HG02642 (cell line): ENCODE measurements at regions not wholly inside any gene's neighbourhood (a gene's known extent, or its start where the extent isn't known, plus 50 kb on each side); places are given as distances from the start of the nearest gene placed in this dataset.
"Not testable (repeated sequence)": the region's sequence is repeated elsewhere in the genome, so short reads cannot be mapped to it uniquely, and the experiment has no call there.

Experiments used
- ATAC-seq: cut with Tn5 transposase; IDR thresholded peaks from one replicate; pipeline ENCODE4 v1.9.1; 2021; ENCODE audit warnings: mild to moderate bottlenecking; ENCODE audit not compliant: unreplicated experiment, poor library complexity

DNA sequence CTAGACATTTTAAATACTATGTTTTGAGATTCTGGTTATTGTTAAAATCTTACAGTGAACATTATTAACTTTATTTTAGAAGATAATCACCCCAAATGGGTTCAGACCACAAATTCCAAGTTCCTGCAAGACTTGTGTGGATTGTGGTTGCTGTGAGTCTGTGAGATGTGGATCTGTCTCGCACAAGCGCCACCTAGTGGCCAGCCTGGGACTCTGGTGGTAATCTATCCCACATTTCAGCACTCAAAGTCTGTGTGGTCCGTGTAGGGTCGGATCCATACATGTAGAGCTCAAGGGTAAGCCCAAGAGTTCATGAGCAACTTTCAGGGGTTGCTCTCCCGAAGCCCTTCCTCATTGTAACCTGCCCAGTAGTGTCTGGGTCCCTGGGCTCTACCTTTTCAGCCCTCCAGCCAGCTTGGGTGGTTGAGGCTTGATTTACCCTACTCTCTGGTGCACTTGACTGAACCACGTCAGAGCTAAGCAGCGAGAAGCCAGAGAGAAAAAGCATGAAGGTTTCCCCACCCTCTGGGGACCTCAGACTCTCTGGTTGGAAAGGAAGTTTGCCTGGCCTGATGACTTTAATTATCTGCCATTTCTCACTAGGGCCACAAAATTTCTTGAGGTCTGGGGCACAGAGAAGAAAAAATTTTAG lies 129.2 kb downstream of the ARHGAP11B start:
- peak; percentile 80 for ATAC-seq

DNA sequence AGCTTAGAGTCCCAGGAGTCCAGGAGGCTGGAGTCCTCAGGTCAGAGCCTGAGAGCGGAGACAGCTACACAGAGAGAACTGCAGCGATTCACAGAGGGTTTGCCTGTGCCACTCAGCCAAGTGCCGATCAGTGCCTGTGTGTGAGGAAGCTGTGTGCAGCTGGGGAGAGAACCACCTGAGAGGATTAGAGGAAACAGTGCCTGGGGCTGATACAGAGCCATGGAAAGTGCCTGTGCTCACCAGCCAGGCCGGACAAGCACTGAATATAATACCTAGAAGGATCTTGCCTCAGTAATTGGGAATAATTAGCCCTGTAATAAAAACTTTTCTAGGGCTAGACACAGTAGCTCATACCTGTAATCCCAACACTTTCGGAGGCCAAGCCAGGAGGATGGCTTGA lies 134.7 kb downstream of the ARHGAP11B start:
- ATAC-seq, result not testable (repeated sequence)

DNA sequence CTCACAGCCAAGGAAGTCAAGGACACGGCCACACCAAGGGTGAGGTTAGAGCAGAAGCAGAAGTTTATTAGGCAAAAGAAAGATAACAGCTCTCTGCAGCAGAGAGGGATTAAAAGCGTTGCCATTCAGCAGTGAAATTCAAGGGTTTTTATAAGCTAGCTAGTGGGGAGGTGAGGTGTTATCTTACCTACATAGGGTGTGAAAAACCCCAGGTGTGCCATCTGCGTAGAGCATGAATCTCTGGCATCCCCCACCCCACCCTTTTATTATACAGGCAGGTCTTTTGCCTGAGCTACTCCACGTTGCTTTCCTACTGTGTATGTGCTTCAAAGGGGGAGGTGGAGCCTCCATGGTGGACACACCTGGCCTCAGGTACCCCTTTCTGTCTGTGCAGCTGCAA lies 135.4 kb downstream of the ARHGAP11B start:
- ATAC-seq, result not testable (repeated sequence)

DNA sequence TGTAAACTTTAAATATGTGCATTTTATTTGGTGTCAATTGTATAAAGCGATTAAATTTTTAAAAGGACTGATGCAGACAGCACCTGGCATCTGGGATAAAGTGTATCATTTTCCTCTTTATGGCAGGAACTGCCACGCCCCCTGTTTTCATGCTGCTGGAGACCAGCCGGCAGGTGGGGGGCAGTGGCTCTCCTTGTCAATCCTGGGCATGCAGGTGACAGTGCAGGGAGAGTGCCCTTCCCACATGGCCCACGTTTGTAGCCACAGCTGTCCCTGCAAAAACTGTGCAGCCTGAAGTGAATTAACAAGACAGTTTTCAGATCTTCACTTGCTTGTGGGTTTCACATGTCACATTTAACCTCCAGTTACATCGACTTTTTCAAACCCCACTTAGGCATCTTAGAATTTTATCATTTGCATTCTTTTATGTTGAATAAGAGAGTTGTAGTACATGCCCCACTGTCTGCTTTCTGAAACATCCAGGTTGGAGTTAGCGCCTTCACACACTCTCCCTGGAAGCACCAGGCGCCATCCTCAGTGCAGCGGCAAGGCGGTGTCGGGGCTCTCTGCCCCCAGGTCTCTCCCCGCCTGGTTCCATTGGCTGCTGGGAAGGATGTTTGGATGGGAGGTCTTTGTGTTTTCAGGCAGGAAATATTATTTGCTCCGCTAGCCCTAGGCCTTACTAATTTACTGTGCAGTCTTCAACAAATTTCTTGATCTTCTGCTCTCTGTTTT lies 134.2 kb upstream of the FAN1 start:
- not testable (repeated sequence) for ATAC-seq

DNA sequence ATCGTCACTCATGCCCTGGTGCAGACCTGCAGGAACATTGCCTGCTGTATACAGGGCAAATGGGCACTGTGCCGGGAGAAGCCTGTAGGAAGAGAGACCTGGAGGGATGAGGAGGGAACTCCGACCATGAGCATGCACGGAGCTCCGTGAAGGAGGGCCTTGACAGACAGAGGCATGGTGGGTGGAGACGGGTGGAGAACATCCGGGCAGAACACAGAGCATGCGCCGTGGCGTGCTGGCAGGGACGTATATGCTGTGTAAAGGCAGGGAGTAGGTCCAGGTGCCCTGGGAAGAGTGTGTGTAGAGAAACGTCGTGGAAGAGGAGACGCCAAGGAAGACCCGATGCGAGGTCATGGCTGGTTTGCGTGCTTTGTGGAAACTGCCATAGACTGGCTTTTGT lies 133.0 kb upstream of the FAN1 start:
- no peak for ATAC-seq

DNA sequence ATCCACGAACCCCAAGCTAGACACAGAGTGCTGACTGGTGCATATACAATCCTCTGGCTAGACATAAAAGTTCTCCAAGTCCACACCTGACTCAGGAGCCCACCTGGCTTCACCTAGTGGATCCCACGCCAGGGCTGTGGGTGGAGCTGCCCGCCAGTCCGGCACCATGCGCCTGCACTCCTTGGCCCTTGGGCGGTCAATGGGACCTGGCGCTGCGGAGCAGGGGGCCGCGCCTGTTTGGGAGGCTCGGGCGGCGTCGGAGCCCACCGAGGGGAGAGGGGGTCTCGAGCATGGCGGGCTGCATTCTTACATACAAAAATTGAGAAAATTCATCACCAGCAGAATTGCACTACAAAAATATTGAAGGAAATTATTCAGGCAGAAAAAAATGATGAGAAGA lies 120.7 kb upstream of the FAN1 start:
- no peak for ATAC-seq

DNA sequence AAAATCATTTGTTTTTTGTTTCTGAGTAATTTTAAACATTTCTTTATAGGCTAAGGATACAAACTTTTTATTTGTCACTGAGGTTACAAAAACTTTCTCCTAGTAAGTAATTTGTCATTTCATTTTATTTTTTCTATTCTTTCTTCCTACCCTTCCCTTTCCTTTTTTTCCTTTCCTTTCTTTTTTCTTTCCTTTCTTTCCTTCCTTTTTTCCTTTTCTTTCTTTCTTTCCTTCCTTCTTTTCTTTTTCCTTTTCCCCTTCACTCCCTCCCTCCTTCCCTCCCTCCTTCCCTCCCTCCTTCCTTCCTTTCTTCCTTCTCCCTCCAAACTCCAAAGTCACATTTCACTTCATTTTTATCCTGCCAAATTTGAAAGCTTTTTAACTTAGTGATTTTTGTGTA lies 115.1 kb upstream of the FAN1 start:
- ATAC-seq, result no peak

DNA sequence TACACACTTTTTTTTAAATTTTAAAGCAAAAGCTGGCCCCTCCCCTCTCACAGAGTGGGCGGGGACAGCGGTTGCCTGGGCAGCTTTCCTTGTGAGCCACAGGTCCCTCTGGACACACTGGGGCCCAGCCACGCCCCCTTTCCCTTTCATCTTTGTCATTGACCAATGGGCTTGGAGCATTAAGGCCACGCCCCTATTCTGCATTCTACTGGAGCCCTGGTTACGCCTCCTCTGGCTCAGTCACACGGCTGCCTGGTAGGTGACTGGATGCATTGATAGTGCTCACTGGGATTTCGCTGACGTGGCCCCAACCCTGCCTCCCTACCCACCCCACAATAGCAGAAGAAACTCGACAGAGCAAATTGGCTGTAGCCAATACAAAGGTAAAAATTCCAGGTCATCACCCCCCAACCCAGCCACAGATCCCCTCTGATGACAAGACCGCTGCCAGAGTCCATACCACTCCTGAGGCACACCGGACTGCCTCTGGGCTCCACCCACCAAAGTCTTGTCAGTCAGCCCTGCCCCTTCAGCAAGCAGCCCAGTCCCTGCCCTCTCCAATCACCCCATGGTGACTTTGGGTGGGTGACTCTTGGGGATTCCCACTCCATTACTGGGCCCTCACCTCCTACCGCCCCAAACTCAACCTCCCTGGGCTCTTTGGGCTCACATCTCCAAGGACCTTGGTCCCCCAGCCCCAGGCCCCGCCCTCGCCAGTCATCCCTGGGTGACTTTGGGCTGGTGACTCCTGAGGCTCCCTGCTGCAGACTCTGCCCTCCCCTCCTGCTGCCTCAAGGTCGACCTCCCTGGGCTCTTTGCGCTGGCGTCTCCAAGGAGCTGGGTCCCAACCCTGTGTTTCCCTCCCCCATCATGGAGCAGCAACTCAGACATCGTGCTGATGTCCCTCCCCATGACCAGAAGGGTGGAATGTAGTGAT lies 112.2 kb upstream of the FAN1 start:
- no peak for ATAC-seq

DNA sequence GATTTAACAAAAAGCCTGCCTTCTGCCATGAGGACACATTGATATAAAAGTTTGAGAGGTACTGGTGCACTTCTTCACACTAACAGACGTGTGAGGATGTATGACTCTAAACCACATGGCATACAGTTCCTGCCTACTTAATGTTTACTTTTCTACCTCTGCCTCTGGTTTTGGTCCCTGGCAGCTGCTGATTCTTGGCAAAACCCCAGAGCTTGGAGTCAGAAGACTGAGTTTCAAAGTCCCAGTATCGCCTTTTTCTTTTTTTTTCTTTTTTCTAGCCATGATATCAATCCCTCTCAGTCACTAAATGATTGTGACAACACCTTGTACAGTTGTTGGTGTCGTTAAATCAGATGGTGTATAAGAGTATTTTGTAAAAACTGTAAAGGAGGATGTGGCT lies 110.9 kb upstream of the FAN1 start:
- ATAC-seq, result not testable (repeated sequence)

DNA sequence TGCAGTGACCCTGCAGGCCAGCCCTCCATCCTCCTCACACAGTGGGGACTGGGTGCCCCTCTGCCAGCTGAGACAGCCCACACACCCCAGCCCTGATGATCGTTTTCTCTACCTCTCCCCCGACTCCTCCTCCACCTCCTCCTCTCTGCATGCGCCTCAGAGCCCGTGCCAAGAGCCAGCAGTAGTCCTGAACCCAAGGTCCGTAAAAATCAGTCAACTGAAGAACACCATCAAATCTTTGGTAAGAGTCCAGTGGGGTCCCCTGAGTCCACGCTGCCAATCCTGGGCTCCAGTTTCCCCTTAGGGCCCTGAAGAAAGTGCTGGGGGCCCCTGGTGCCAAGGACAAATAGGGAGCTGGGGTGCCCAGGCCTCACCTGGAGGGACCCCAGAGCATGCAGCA lies 109.3 kb upstream of the FAN1 start:
- ATAC-seq, result no peak

DNA sequence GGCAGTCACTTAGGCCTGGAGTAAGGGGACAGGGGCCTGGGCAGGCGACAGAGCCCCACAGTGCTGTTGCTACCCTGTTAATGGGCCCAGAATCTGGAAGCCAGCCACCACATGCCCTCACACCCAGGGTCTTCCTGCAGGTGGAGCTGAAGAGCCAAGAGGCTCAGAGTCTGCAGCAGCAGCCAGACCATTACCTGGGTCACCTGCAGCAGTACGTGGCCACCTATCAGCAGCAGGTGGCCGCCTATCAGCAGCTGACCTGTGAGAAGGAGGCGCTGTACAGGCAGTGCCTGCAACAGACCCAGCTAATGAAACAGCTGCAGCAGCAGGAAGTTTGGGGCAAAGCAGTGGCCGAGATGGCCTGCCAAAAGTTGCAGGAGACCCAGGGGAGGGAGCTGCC lies 104.2 kb upstream of the FAN1 start:
- not testable (repeated sequence) for ATAC-seq

DNA sequence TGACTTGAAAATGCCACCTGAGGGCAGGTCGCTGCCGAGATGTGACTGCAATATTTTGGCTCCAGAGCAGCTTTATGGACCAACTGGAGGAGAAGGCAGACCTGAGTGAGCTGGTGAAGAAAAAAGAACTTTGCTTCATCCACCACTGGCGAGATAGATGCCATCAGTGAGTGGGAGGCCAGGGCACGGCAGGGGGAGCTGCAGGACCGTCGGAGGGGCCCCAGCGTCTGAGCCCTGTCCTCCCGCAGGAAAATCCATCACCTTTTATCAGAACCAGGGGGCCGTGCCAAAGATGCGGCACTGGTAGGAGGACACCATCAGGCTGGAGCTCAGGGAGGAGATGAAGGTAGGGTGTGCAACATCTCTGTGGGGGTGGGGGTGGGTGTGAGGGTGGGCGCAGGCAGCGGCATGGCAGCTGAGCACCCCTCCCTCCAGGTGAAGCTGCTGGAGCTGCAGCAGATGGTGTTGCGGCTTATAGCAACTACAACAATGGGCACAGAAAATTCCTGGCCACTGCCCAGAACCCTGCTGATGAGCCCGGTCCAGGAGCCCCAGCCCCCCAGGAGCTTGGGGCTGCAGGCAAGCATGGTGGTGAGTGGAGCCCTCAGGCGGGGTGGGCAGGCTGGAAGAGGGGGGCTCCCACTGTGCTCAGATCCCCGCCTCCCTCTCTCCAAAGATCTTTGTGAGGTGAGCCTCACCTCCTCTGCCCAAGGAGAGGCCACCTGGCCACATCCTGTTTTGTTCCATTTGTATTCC lies 102.4 kb upstream of the FAN1 start:
- not testable (repeated sequence) for ATAC-seq

DNA sequence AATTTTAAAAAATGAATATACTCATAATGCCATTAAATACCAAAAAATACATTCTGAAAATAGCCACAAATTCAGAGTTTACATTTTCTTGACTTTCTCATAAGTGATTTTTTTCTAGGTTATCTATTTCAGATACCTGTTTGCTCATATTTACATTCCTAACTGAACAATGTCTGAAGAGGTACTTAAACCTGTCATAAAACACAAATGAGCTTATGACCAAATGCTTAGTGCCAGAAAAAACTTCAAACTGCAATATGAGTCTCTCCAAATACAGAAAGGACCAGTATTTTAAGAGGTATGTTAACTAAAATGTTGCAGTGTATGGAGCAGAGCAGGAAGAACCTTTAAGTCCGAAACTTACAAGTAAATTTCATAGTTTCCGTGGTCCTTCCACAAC lies 101.7 kb upstream of the FAN1 start:
- ATAC-seq, result not testable (repeated sequence)

DNA sequence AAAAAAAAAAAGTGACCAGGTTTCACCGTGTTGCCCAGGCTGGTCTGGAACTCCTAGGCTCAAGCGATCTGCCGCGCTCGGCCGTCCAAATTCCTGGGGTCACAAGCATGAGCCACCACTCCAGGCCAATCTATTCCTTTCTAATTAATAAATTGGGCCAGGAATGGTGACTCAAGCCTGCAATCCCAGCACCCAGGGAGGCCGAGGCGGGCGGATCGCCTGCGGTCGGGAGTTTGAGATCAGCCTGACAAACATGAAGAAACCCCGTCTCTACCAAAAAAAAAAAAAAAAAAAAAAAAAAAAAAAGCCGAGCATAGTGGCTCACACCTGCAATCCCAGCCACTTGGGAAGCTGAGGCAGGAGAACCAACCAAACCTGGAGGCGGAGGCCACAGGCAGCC lies 100.0 kb upstream of the FAN1 start:
- ATAC-seq, result not testable (repeated sequence)

DNA sequence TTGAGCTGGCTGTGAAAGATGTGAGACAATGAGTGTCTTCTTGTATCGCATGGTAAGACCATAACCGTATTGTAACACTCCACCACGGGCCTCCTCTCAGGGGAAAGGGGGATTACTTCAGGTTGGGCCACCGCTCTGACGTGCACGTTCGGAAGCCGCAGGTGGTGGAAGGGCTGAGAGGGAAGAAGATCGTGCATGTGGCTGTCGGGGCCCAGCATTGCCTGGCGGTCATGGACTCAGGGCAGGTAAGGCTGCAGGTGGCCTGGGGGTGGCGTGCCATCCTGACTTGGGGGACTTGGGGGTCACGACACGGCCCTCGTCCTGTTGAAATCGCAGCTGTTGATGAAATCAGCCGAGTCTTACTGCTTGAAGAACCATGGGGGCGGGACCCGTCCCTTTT lies 87.3 kb upstream of the FAN1 start:
- ATAC-seq, result no peak

DNA sequence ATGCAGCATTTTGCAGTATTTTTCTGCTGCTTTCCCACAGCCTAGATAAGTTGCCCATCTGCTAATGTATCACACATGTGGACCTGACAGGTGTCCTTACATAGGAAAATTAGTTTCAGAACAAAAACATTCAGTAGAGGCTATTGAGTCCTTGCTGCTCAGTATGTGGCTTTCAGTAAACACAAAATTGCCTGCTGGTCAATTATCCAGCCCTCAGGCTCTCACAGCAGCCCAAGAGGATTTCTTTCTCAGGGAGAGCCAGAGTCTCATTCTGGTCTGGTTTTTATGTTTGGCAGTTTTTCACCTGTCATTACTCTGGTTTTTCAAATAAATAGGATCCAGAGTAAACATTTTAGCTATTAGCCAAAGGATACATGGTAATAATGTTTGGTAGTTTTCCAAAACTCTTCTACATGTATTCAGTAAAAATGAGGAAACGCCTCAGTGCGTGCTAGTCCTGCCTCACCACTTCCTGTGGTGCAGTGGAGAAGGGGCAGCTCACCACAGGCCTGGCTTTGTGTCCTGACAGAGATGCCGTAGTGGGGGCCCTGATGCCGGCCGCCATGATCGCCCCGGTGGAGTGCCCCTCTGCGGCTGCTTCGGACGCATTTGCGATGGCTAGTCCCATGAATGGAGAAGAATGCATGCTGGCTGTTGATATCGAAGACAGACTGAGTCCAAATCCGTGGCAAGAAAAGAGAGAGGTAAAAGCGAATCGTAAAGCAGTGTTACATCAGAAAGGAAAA lies 80.5 kb upstream of the FAN1 start:
- ATAC-seq, result peak; percentile 98

DNA sequence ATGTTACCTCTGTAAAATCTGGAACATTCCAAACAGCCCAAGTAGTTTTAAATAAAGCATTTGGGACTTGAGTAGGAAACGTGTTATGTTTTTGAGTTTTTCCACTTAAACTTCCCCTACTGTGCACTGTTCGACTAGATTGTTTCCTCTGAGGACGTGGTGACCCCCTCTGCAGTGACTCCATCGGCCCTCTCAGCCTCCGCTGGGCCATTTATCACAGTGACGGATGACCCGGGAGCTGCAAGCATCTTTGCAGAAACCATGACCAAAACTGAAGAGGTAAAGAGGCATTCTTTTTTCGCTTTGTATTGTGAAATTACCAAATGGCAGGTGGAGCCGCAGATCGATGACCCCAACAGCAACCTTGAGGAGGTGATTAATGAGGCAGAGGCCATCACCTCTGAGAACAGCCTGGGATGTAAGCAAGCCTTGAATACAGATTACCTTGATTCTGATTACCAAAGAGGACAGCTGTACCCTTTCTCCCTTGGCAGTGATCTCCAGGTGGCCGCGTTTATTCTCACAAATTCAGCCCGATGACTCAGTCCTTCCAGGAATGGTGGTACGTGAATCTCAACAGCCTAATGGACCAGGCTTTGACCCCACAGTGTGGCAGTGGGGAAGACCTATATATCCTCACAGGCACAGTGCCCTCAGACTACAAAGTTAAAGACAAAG lies 79.1 kb upstream of the FAN1 start:
- ATAC-seq, result no peak

DNA sequence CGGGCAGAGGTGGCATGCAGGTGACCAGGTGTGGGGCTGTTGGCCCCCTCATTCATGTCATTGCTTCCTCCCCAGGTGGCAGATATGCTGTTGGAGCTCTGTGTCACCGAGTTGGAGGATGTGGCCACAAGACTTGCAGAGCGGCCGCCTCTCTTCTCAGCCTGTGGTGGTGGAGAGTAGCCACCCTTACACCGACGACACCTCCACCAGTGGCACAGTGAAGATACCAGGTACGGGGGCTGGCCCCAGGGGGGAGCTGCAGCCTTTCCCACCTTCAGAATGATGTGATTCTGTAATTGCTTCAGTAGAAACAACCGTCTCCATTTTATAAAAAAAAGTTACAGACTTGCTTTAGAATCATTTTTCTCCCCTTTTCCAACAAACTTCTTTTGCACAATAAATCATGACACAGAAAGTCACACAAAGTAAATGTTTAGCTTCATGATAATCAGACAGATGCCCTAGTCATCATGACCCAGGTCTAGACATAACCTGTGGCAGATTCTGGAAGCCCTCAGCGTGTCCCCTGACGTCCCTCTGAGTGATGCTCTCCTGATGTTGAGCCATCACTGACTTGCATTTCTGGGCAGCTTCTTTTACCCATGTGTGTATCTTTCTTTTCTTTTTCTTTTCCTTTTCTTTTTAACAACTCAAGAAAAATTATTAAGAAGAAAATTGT lies 76.0 kb upstream of the FAN1 start:
- no peak for ATAC-seq

DNA sequence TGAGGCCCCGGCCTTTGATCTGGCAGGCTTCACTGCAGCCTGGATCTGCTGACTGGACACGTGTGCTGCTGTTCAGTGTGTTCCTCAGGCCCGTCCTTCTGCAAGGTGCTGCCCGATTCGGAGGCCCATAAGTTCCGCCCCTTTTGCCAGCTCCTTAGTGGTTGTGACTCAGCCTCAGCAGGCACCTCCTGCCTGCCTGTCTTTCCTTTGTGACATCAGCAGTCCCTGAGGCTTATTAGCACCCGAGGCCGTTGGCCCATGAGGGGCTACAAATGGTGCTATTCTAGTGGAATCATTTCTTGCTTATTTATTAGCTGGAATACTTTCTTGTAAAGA lies 75.4 kb upstream of the FAN1 start:
- not testable (repeated sequence) for ATAC-seq
